Neuronal stem cell (in vitro differentiated cells): ENCODE measurements at regions not wholly inside any gene's neighbourhood (a gene's known extent, or its start where the extent isn't known, plus 50 kb on each side); places are given as distances from the start of the nearest gene placed in this dataset.

ENCODE experiments used
- DNase-seq: peaks from one replicate; pipeline ENCODE4 v3.0.0-alpha.2; 2013; ENCODE audit warnings: low spot score
- H2AFZ ChIP-seq: one replicate; pipeline ENCODE4 v1.6.1; 2013; ENCODE audit warnings: mild to moderate bottlenecking, low read length, inconsistent platforms
- H2AK5ac ChIP-seq: 2 replicates; pipeline ENCODE4 v1.6.1; 2013; ENCODE audit warnings: low read depth, mild to moderate bottlenecking, inconsistent platforms, low read length, moderate library complexity, mixed read lengths
- H2BK120ac ChIP-seq: 2 replicates; pipeline ENCODE4 v1.6.1; 2013; ENCODE audit warnings: low read depth, mild to moderate bottlenecking, inconsistent platforms, low read length, moderate library complexity, mixed read lengths
- H2BK12ac ChIP-seq: one replicate; pipeline ENCODE4 v1.6.1; 2013; ENCODE audit warnings: low read length, inconsistent platforms
- H2BK15ac ChIP-seq: 2 replicates; pipeline ENCODE4 v1.6.1; 2013; ENCODE audit warnings: mild to moderate bottlenecking, low read length, inconsistent platforms, mixed read lengths
- H2BK5ac ChIP-seq: one replicate; pipeline ENCODE4 v1.6.1; 2013; ENCODE audit warnings: inconsistent platforms, mild to moderate bottlenecking, low read length, moderate library complexity
- H3K14ac ChIP-seq: one replicate; pipeline ENCODE4 v1.6.1; 2013; ENCODE audit warnings: low read length, inconsistent platforms
- H3K18ac ChIP-seq: 2 replicates; pipeline ENCODE4 v1.6.1; 2013; ENCODE audit warnings: low read length, inconsistent platforms
- H3K23ac ChIP-seq: 2 replicates; pipeline ENCODE4 v1.6.1; 2013; ENCODE audit warnings: low read depth, mild to moderate bottlenecking, mixed read lengths, low read length, inconsistent platforms; ENCODE audit not compliant: poor library complexity
- H3K27ac ChIP-seq: replicated peaks from 3 replicates; pipeline ENCODE4 v1.5.1; 2013; ENCODE audit warnings: low read length, inconsistent platforms
- H3K27me3 ChIP-seq, 3 experiments: 2 replicates each; pipeline ENCODE4 v1.6.1; 2013; ENCODE audit warnings: low read length in 3 of 3, mild to moderate bottlenecking in 2 of 3, inconsistent platforms in 1 of 3, low read depth in 1 of 3, mixed read lengths in 1 of 3, moderate library complexity in 1 of 3; ENCODE audit not compliant: control insufficient read depth in 3 of 3, insufficient read depth in 3 of 3
- H3K36me3 ChIP-seq, 2 donors: replicated peaks in 1 of 2; 2 replicates each; pipeline ENCODE4 v1.6.1; 2013; ENCODE audit warnings: low read length in 2 of 2; ENCODE audit not compliant: control insufficient read depth in 2 of 2, insufficient read depth in 2 of 2
- H3K4ac ChIP-seq: 2 replicates; pipeline ENCODE4 v1.6.1; 2013; ENCODE audit warnings: inconsistent platforms, mild to moderate bottlenecking, low read length, moderate library complexity
- H3K4me1 ChIP-seq, 2 donors: 1 replicate in 1 of 2; 2 replicates in 1 of 2; pipeline ENCODE4 v1.6.1; 2013; ENCODE audit warnings: low read length in 2 of 2, low read depth in 1 of 2; ENCODE audit not compliant: control insufficient read depth in 2 of 2, insufficient read depth in 1 of 2
- H3K4me2 ChIP-seq: one replicate; pipeline ENCODE4 v1.6.1; 2013; ENCODE audit warnings: mild to moderate bottlenecking, low read length, inconsistent platforms; ENCODE audit not compliant: insufficient read depth, poor library complexity, severe bottlenecking
- H3K4me3 ChIP-seq, 2 donors: 2 replicates each; pipeline ENCODE4 v1.5.1; 2013; ENCODE audit warnings: low read length in 2 of 2, mild to moderate bottlenecking in 2 of 2, inconsistent platforms in 1 of 2, moderate library complexity in 1 of 2
- H3K79me1 ChIP-seq: one replicate; pipeline ENCODE4 v1.6.1; 2013; ENCODE audit warnings: low read depth, mild to moderate bottlenecking, inconsistent platforms, low read length, moderate library complexity
- H3K9ac ChIP-seq: one replicate; pipeline ENCODE4 v1.6.1; 2013; ENCODE audit warnings: mild to moderate bottlenecking, low read depth, low read length, inconsistent platforms; ENCODE audit not compliant: poor library complexity
- H3K9me3 ChIP-seq, 2 donors: replicated peaks in 1 of 2; 2 replicates each; pipeline versions ENCODE3 to v1.6.1; 2013; ENCODE audit warnings: low read length in 2 of 2, mild to moderate bottlenecking in 2 of 2, inconsistent platforms in 1 of 2, low read depth in 1 of 2, mixed read lengths in 1 of 2, moderate library complexity in 1 of 2; ENCODE audit not compliant: control insufficient read depth in 2 of 2, insufficient read depth in 1 of 2
- H4K8ac ChIP-seq: one replicate; pipeline ENCODE4 v1.6.1; 2013; ENCODE audit warnings: low read depth, mild to moderate bottlenecking, inconsistent platforms, low read length, moderate library complexity
- H4K91ac ChIP-seq: one replicate; pipeline ENCODE4 v1.6.1; 2013; ENCODE audit warnings: low read length, low read depth, mild to moderate bottlenecking, inconsistent platforms; ENCODE audit not compliant: poor library complexity
- WGBS, 2 donors: extraction: QIAGEN DNeasy Blood & Tissue Kit; methylation state at CpG; one replicate each; pipeline ENCODE4 v1.1.7; 2013; ENCODE audit warnings: missing lambda C conversion rate in 2 of 2, mixed read lengths in 1 of 2; ENCODE audit not compliant: insufficient read length in 2 of 2, insufficient replicate concordance in 1 of 2; ENCODE audit errors: extremely low coverage in 2 of 2; 5-methylcytosine and 5-hydroxymethylcytosine counted together

DNA sequence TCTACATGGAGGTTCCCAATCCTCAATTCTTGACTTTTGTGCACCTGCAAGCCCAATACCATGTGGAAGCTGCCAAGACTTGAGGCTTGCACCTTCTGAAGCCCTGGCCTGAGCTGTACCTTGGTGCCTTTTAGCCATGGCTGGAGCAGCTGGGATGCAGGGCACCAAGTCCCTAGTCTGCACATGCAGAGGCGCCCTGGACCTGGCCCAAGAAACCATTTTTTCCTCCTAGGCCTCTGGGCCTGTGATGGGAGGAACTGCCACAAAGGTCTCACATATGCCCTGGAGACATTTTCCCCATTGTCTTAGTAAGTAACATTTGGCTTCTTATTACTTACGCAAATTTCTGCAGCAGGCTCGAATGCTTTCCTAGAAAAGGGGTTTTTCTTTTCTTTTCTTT is 431.9 kb upstream of the ANO5 start:
- H3K9me3 ChIP-seq: peaks cover 0 to 6% of the 10 kb centered on the region in 2 donors
- peaks cover 2% of the 10 kb centered on the region for H3K79me1 ChIP-seq
- no peak overlapping the region for H4K91ac ChIP-seq
- no peak overlapping the region for H2BK12ac ChIP-seq
- H3K27ac ChIP-seq: no peak overlapping the region
- no CpG with 5 or more reads among the region's 3 CpGs for WGBS, 2 donors
- H3K4ac ChIP-seq: no peak overlapping the region
- no peak overlapping the region for H3K18ac ChIP-seq
- no peak overlapping the region for H2BK5ac ChIP-seq
- H2BK120ac ChIP-seq: no peak overlapping the region
- DNase-seq: no peak
- no peak overlapping the region for H3K14ac ChIP-seq
- no peaks in the 10 kb centered on the region for H3K4me1 ChIP-seq
- no peak overlapping the region for H4K8ac ChIP-seq
- H2AK5ac ChIP-seq: no peak overlapping the region
- no peak overlapping the region for H3K4me2 ChIP-seq
- no peak overlapping the region for H3K23ac ChIP-seq
- H3K27me3 ChIP-seq: no peaks in the 10 kb centered on the region
- H3K9ac ChIP-seq: no peak overlapping the region
- no peak overlapping the region for H2BK15ac ChIP-seq
- H3K36me3 ChIP-seq: no peaks in the 10 kb centered on the region
- no peak overlapping the region for H2AFZ ChIP-seq
- H3K4me3 ChIP-seq: no peak overlapping the region

GRCh38 chr11:21768388-21768787 is 424.5 kb upstream of the ANO5 start:
- Histone ChIP-seq H2AK5ac (no peak overlapping the region), H3K23ac (no peak overlapping the region), H3K4me1 (no peaks in the 10 kb centered on the region), H4K8ac (no peak overlapping the region), H3K9ac (no peak overlapping the region), H2BK15ac (no peak overlapping the region), H2BK120ac (no peak overlapping the region), H3K27me3 (no peaks in the 10 kb centered on the region), H3K4me3 (no peak overlapping the region), H3K9me3 (no peaks in the 10 kb centered on the region), H3K4ac (no peak overlapping the region), H2BK12ac (no peak overlapping the region), H3K14ac (no peak overlapping the region), H3K36me3 (no peaks in the 10 kb centered on the region), H3K79me1 (no peaks in the 10 kb centered on the region), H2BK5ac (no peak overlapping the region), H3K27ac (no peak overlapping the region), H2AFZ (no peak overlapping the region), H3K18ac (no peak overlapping the region), H4K91ac (no peak overlapping the region), H3K4me2 (no peak overlapping the region)
- WGBS, 2 donors: no CpG with 5 or more reads among the region's 3 CpGs
- no peak for DNase-seq

DNA sequence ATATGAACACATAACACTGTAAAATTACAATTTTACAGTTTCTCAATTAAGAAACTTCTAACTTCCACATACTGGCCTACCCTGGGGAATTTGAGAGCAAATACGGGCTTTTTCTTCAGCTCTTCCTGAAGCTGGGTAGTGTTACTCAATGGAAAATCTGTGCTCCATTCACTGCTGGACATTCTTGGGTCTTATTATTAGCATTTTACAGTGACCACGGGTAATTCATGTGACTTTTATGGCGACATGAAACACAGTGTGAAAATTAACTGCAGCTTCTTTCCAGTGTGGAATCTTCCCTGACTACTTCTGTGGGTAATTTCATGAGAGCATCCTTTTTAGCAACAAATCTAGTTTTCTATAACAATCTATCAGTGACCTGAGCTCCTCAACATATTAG is 423.7 kb upstream of the ANO5 start:
- Histone ChIP-seq H3K14ac (no peak overlapping the region), H3K27me3 (no peaks in the 10 kb centered on the region), H2BK120ac (no peak overlapping the region), H2AK5ac (no peak overlapping the region), H2BK5ac (no peak overlapping the region), H3K4ac (no peak overlapping the region), H3K4me2 (no peak overlapping the region), H3K9ac (no peak overlapping the region), H2BK15ac (no peak overlapping the region), H4K8ac (no peak overlapping the region), H3K4me1 (no peaks in the 10 kb centered on the region), H3K27ac (no peak overlapping the region), H4K91ac (no peak overlapping the region), H3K9me3 (no peaks in the 10 kb centered on the region), H3K36me3 (no peaks in the 10 kb centered on the region), H2AFZ (no peak overlapping the region), H3K23ac (no peak overlapping the region), H2BK12ac (no peak overlapping the region), H3K79me1 (no peaks in the 10 kb centered on the region), H3K18ac (no peak overlapping the region), H3K4me3 (no peak overlapping the region)
- DNase-seq: no peak
- WGBS, 2 donors: no CpG with 5 or more reads among the region's 3 CpGs

DNA sequence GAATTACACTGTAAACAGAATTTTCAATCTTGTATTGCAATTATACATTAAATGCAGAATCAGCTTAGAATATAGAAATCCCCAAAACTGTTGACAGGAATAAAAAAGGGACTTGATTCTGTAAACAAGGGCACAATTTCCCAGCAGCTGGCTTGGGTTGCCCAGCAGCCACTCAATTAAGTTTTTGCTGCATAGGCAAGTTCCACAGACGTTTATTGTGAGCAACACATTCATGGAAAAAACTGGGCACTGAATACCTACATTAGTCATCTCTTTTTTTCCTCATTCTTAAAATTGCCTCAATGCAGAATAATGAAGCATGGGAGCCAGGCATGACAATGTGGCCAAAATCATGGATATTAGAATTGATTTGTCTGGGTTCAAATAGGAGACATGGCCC is 421.8 kb upstream of the ANO5 start:
- Histone ChIP-seq H3K9me3 (no peaks in the 10 kb centered on the region), H3K27ac (no peak overlapping the region), H3K4me3 (no peak overlapping the region), H3K79me1 (no peaks in the 10 kb centered on the region), H4K8ac (no peak overlapping the region), H3K18ac (no peak overlapping the region), H3K14ac (no peak overlapping the region), H3K9ac (no peak overlapping the region), H3K27me3 (no peaks in the 10 kb centered on the region), H2AFZ (no peak overlapping the region), H4K91ac (no peak overlapping the region), H3K4me1 (no peaks in the 10 kb centered on the region), H3K36me3 (no peaks in the 10 kb centered on the region), H3K4ac (no peak overlapping the region), H3K4me2 (no peak overlapping the region), H3K23ac (no peak overlapping the region), H2BK12ac (no peak overlapping the region), H2AK5ac (no peak overlapping the region), H2BK15ac (no peak overlapping the region), H2BK120ac (no peak overlapping the region), H2BK5ac (no peak overlapping the region)
- WGBS, 2 donors: no CpG with 5 or more reads among the region's 1 CpG
- DNase-seq: no peak
